Urinary bladder (tissue), 3 donors: ENCODE measurements at regions not wholly inside any gene's neighbourhood (a gene's known extent, or its start where the extent isn't known, plus 50 kb on each side); places are given as distances from the start of the nearest gene placed in this dataset.
"Not testable (repeated sequence)": the region's sequence is repeated elsewhere in the genome, so short reads cannot be mapped to it uniquely, and the experiment has no call there.

Experiments
- DNase-seq: peaks from one replicate; pipeline ENCODE4 v3.0.0-alpha.2; 2015; ENCODE audit errors: extremely low spot score
- H3K27ac ChIP-seq: one replicate; pipeline ENCODE4 v1.5.1; 2013; ENCODE audit warnings: low read depth, mild to moderate bottlenecking, moderate library complexity
- H3K36me3 ChIP-seq: one replicate; pipeline ENCODE4 v1.6.1; 2013; ENCODE audit warnings: mild to moderate bottlenecking, moderate library complexity; ENCODE audit not compliant: insufficient read depth
- H3K4me1 ChIP-seq: one replicate; pipeline ENCODE4 v1.6.1; 2013; ENCODE audit warnings: mild to moderate bottlenecking, moderate library complexity; ENCODE audit not compliant: insufficient read depth
- H3K4me3 ChIP-seq: one replicate; pipeline ENCODE4 v1.5.1; 2013; ENCODE audit warnings: low read depth, low read length
- WGBS: extraction: QIAGEN DNeasy Blood & Tissue Kit; methylation state at CpG from one replicate; pipeline ENCODE4 v1.1.7; 2013; 5-methylcytosine and 5-hydroxymethylcytosine counted together
- donor health status: healthy with polysubstance abuse.
- donor health status: healthy.

GRCh38 chr12:88737838-88738472 is 157.7 kb upstream of the KITLG start:
- 94% methylated on average over 8 of the region's 8 CpGs for WGBS
- no peak overlapping the region for H3K4me3 ChIP-seq
- DNase-seq = no peak
- H3K27ac ChIP-seq = no peak overlapping the region
- H3K36me3 ChIP-seq = no peaks in the 10 kb centered on the region
- no peaks in the 10 kb centered on the region for H3K4me1 ChIP-seq

GRCh38 chr12:88736031-88736430 is 155.8 kb upstream of the KITLG start:
- WGBS = 100% methylated on average over 1 of the region's 1 CpG
- DNase-seq = no peak
- no peak overlapping the region for H3K27ac ChIP-seq
- no peaks in the 10 kb centered on the region for H3K36me3 ChIP-seq
- H3K4me3 ChIP-seq = no peak overlapping the region
- H3K4me1 ChIP-seq = no peaks in the 10 kb centered on the region

DNA sequence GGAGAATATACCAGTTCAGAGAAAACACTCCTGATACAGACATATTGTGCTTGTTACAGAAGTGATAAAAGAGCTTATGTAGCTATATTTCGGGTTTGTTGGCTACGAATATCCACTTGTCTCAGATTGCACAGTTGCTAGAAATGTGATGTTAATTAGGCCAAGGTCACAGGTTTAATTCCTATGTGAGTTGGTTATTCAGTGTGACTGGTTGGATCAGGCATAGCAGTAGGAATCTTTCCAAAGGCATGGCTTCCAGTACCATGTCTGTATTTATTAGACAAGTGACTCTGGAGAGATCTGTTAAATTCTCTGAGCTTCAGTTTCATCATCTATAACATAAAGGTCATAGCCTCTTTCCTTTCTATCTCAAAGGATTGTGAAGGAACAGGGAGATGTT is 152.7 kb upstream of the KITLG start:
- Histone ChIP-seq H3K27ac (no peak overlapping the region), H3K4me1 (no peaks in the 10 kb centered on the region), H3K36me3 (no peaks in the 10 kb centered on the region), H3K4me3 (no peak overlapping the region)
- DNase-seq = no peak
- WGBS = 87% methylated on average over 2 of the region's 2 CpGs

DNA sequence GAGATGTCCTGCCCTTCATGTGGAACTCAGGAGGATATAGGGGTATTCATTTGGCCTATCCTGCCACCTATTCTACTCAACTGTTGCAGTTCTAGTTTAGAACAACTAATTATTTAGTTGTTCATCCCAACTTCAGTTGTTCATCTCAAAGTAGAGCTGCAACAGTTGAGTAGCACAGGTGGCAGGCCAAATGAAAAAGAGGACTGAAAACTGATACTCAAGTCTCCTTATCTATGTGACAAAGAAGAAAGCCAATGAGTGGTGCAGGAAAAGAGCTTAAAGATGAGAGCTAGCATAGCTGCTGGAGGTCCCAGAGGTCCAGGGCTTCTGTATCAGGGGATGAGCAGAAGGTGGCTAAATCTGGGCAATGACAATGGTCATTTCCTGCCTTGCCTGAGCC is 148.9 kb upstream of the KITLG start:
- Histone ChIP-seq H3K36me3 (no peaks in the 10 kb centered on the region), H3K27ac (no peak overlapping the region), H3K4me1 (no peaks in the 10 kb centered on the region), H3K4me3 (no peak overlapping the region)
- DNase-seq = no peak

- Histone ChIP-seq H3K36me3 (no peaks in the 10 kb centered on the region), H3K4me3 (no peak overlapping the region), H3K4me1 (no peaks in the 10 kb centered on the region), H3K27ac (no peak overlapping the region)
- no peak for DNase-seq
- 93% methylated on average over 3 of the region's 3 CpGs for WGBS
Observed at GRCh38 chr12:88726806-88727720, 146.8 kb upstream of the KITLG start.

DNA sequence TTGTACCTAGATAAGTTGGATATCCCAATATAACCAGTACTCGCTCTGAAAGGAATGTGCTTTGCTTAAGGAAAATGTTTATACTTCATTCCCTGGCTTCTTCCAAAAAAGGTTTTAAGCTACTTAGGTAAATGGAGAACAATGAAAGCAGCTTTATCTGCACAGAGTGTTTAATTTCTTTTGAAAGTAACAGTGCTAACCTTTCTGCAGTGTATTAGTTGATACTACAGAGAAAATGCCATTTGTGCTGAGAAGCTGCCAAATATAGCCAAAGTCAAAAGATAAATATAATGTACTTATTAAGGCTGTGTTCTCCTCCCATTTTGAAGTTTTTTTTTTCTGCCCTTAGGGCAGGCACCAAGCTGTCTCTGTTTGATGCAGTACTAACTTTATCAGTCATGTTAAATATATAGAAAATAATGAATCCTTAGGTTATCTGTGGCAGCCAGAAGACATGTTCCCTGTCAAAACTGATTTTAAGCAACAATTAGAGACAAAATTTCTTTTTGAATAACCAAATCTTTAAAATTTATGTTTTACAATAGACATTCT is 145.4 kb upstream of the KITLG start:
- Histone ChIP-seq H3K4me1 (no peaks in the 10 kb centered on the region), H3K27ac (no peak overlapping the region), H3K4me3 (no peak overlapping the region), H3K36me3 (no peaks in the 10 kb centered on the region)
- WGBS = 60% methylated on average over 1 of the region's 1 CpG
- DNase-seq = no peak

GRCh38 chr12:88723219-88723618 is 142.9 kb upstream of the KITLG start:
- Histone ChIP-seq H3K4me3 (no peak overlapping the region), H3K27ac (no peak overlapping the region), H3K36me3 (peaks cover 2% of the 10 kb centered on the region), H3K4me1 (no peaks in the 10 kb centered on the region)
- WGBS = 82% methylated on average over 3 of the region's 3 CpGs
- no peak for DNase-seq

GRCh38 chr12:88720785-88721650 is 140.7 kb upstream of the KITLG start:
- 75% methylated on average over 5 of the region's 5 CpGs for WGBS
- Histone ChIP-seq H3K4me1 (no peaks in the 10 kb centered on the region), H3K4me3 (no peak overlapping the region), H3K36me3 (peaks cover 2% of the 10 kb centered on the region), H3K27ac (no peak overlapping the region)
- no peak for DNase-seq

- no peak for DNase-seq
- Histone ChIP-seq H3K36me3 (peaks cover 2% of the 10 kb centered on the region), H3K27ac (no peak overlapping the region), H3K4me3 (no peak overlapping the region), H3K4me1 (no peaks in the 10 kb centered on the region)
Observed at GRCh38 chr12:88720231-88720630, 140.0 kb upstream of the KITLG start.

- DNase-seq = no peak
- H3K36me3 ChIP-seq = peaks cover 2% of the 10 kb centered on the region
- no peaks in the 10 kb centered on the region for H3K4me1 ChIP-seq
- H3K4me3 ChIP-seq = no peak overlapping the region
- no peak overlapping the region for H3K27ac ChIP-seq
Observed at GRCh38 chr12:88717188-88717587, 136.9 kb upstream of the KITLG start.

DNA sequence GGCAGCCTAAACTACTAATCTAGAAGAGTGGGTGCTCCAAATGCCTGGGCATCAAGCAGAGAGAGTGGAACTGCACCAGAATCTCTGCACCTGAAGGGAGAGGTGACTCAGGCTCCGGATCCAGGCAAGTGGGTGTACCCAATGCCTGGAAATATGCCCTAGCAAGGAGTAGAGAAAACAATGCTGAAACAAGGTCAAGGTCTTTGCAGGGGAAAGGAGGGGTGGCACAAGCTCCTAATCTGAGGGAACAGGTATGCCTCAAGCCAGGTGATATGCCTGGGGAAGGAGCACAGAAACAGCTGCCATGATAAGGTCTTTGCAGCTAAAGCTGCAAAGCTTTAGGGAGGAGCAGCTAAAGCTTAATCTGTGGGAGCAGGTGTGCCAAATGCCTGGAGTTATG is 136.0 kb upstream of the KITLG start:
- Histone ChIP-seq H3K27ac (no peak overlapping the region), H3K4me1 (no peaks in the 10 kb centered on the region), H3K4me3 (no peak overlapping the region), H3K36me3 (peaks cover 2% of the 10 kb centered on the region)
- DNase-seq = no peak
- 94% methylated on average over 1 of the region's 1 CpG for WGBS

GRCh38 chr12:88715673-88716072 is 135.4 kb upstream of the KITLG start:
- Histone ChIP-seq H3K4me3 (no peak overlapping the region), H3K27ac (no peak overlapping the region), H3K4me1 (no peaks in the 10 kb centered on the region), H3K36me3 (peaks cover 2% of the 10 kb centered on the region)
- no peak for DNase-seq
- 86% methylated on average over 2 of the region's 2 CpGs for WGBS

GRCh38 chr12:88714263-88714882 is 134.1 kb upstream of the KITLG start:
- not testable (repeated sequence) for H3K36me3 ChIP-seq, H3K27ac ChIP-seq, H3K4me3 ChIP-seq, DNase-seq, H3K4me1 ChIP-seq
- WGBS = 94% methylated on average over 25 of the region's 25 CpGs
